GM12878 (cell line): ENCODE measurements at regions not wholly inside any gene's neighbourhood (a gene's known extent, or its start where the extent isn't known, plus 50 kb on each side); places are given as distances from the start of the nearest gene placed in this dataset.

Experiments
- ATAC-seq: fragments of 200-7000 bp; cut with Tn5 transposase; 3 replicates; pipeline ENCODE4 v1.9.1; 2020; ENCODE audit warnings: mild to moderate bottlenecking, moderate library complexity
- BruUV-seq: library from RNA; stranded (reverse); fragments of 400-500 nt; replicated peaks from 2 replicates; lab custom pipeline; 2021; lab: Mats Ljungman, UMichigan
- CTCF ChIA-PET: fragments of 300-600 bp; sonication (Branson Sonifier 250); formaldehyde crosslinking; extraction: SDS; loops from one replicate; lab custom pipeline; 2021; ENCODE audit warnings: inconsistent platforms; lab: Yijun Ruan, JAX
- POLR2A ChIA-PET: fragments of 350-600 bp; formaldehyde crosslinking; extraction: SDS; loops from one replicate; lab custom pipeline; 2021; ENCODE audit warnings: inconsistent platforms; lab: Charles Lee
- RAD21 ChIA-PET: fragments of 300-600 bp; sonication (Branson Sonifier 250); formaldehyde crosslinking; loops from one replicate; lab custom pipeline; 2023; ENCODE audit warnings: antibody characterized with exemption; ENCODE audit not compliant: unreplicated experiment; lab: Charles Lee
- SMC1A ChIA-PET: fragments of 300-600 bp; sonication (Branson Sonifier 250); formaldehyde crosslinking; loops from one replicate; lab custom pipeline; 2023; ENCODE audit not compliant: unreplicated experiment, uncharacterized antibody; lab: Charles Lee
- DNase-seq: peaks from one replicate; pipeline ENCODE4 v3.0.0-alpha.2; 2011; ENCODE audit warnings: low read depth, low spot score
- FAIRE-seq: peaks from 3 replicates; lab custom pipeline; 2011; peaks lifted over from hg19 to GRCh38; lab: Jason Lieb, UNC
- H2AFZ ChIP-seq: 2 replicates; pipeline ENCODE4 v1.6.0; 2011; ENCODE audit warnings: low read depth, low read length, control low read depth; ENCODE audit not compliant: control insufficient read depth
- H3K27ac ChIP-seq: 2 replicates; pipeline ENCODE4 v1.5.1; 2011; ENCODE audit warnings: control low read depth; ENCODE audit not compliant: control insufficient read depth, insufficient read depth
- H3K27me3 ChIP-seq, 2 experiments: replicated peaks in 1 of 2; 2 replicates each; pipeline versions ENCODE4 v1.6.0 to v1.6.1; 2011; ENCODE audit warnings: low read length in 1 of 2; ENCODE audit not compliant: control insufficient read depth in 2 of 2, insufficient read depth in 2 of 2
- H3K36me3 ChIP-seq, 2 experiments: 2 replicates each; pipeline ENCODE4 v1.5.1; 2011; ENCODE audit warnings: low read length in 1 of 2; ENCODE audit not compliant: control insufficient read depth in 2 of 2, insufficient read depth in 2 of 2
- H3K4me1 ChIP-seq: 2 replicates; pipeline ENCODE4 v1.6.1; 2011; ENCODE audit warnings: mild to moderate bottlenecking, low read length, moderate library complexity, mixed read lengths; ENCODE audit not compliant: control insufficient read depth, insufficient read depth
- H3K4me2 ChIP-seq: 2 replicates; pipeline ENCODE4 v1.6.0; 2011; ENCODE audit warnings: control low read depth; ENCODE audit not compliant: control insufficient read depth, insufficient read depth
- H3K4me3 ChIP-seq: fragments of 200-600 bp; sonication (generic); 2 replicates; pipeline ENCODE4 v1.5.1; 2016
- H3K79me2 ChIP-seq: 2 replicates; pipeline ENCODE4 v1.6.0; 2011; ENCODE audit warnings: low read length; ENCODE audit not compliant: control insufficient read depth, insufficient read depth
- H3K9ac ChIP-seq: 2 replicates; pipeline ENCODE4 v1.8.0; 2011; ENCODE audit warnings: low read length, control low read depth, mixed read lengths; ENCODE audit not compliant: control insufficient read depth, insufficient read depth
- H3K9me3 ChIP-seq: replicated peaks from 3 replicates; pipeline ENCODE4 v1.5.1; 2011; ENCODE audit warnings: mild to moderate bottlenecking, low read length; ENCODE audit not compliant: control insufficient read depth, insufficient read depth
- H4K20me1 ChIP-seq: 2 replicates; pipeline ENCODE4 v1.6.0; 2011; ENCODE audit not compliant: control insufficient read depth, insufficient read depth
- BRCA1 ChIP-seq: IDR thresholded peaks from 2 replicates; pipeline ENCODE4 v1.6.1; 2011; ENCODE audit warnings: low read depth, low read length, improper control_type of control experiment
- CREM ChIP-seq: IDR thresholded peaks from 2 replicates; pipeline ENCODE4 v1.6.1; 2014; ENCODE audit warnings: antibody characterized with exemption, low read depth
- ELK1 ChIP-seq: IDR thresholded peaks from 2 replicates; pipeline ENCODE4 v1.6.1; 2012; ENCODE audit warnings: low read depth, low read length, improper control_type of control experiment
- FOS ChIP-seq: IDR thresholded peaks from 3 replicates; pipeline ENCODE4 v1.6.1; 2011; ENCODE audit warnings: borderline replicate concordance; ENCODE audit not compliant: insufficient read length; ENCODE audit errors: extremely low read depth
- FOXM1 ChIP-seq: IDR thresholded peaks from 2 replicates; pipeline ENCODE4 v1.6.1; 2012; ENCODE audit warnings: low read depth, mild to moderate bottlenecking, inconsistent platforms, low read length, moderate library complexity
- MEF2A ChIP-seq: IDR thresholded peaks from 2 replicates; pipeline ENCODE4 v1.6.1; 2011; ENCODE audit warnings: low read depth, mild to moderate bottlenecking, low read length, moderate library complexity; ENCODE audit not compliant: insufficient read depth
- MTA3 ChIP-seq: IDR thresholded peaks from 2 replicates; pipeline ENCODE4 v1.6.1; 2012; ENCODE audit warnings: low read length, inconsistent platforms, borderline replicate concordance
- MYB ChIP-seq: fragments of 150-350 bp; IDR thresholded peaks from 2 replicates; pipeline ENCODE4 v1.6.1; 2014; ENCODE audit warnings: mild to moderate bottlenecking, low read depth, low read length, borderline replicate concordance
- MYC ChIP-seq: IDR thresholded peaks from 2 replicates; pipeline ENCODE4 v1.6.1; 2011; ENCODE audit warnings: mild to moderate bottlenecking, low read length, moderate library complexity, inconsistent platforms; ENCODE audit not compliant: insufficient read depth, insufficient replicate concordance, insufficient read length, severe bottlenecking
- PBX3 ChIP-seq: IDR thresholded peaks from 2 replicates; pipeline ENCODE4 v1.6.1; 2011; ENCODE audit warnings: mild to moderate bottlenecking, low read depth, low read length, moderate library complexity; ENCODE audit not compliant: insufficient replicate concordance
- SP1 ChIP-seq: IDR thresholded peaks from one replicate; pipeline ENCODE4 v1.6.1; 2011; ENCODE audit warnings: low read depth, low read length
- ZSCAN29 ChIP-seq: fragments of 450-650 bp; IDR thresholded peaks from 2 replicates; pipeline ENCODE4 v1.6.1; 2017; ENCODE audit warnings: mild to moderate bottlenecking, moderate library complexity
- WGBS: methylation state at CpG from one replicate; pipeline ENCODE4 v1.1.6; 2016; ENCODE audit warnings: low lambda C conversion rate; ENCODE audit not compliant: insufficient replicate concordance, insufficient coverage; ENCODE audit errors: missing lambda C conversion rate; 5-methylcytosine and 5-hydroxymethylcytosine counted together
- in situ Hi-C: fragments of 300-500 bp; cut with MboI; formaldehyde crosslinking; loops from 9 replicates; pipeline ENCODE4 v1.14.3; 2018; ENCODE audit warnings: mixed read lengths
- intact Hi-C: fragments of 100-400 bp; cut with micrococcal nuclease; formaldehyde crosslinking; loops from one replicate; pipeline ENCODE4 v1.14.2; 2022; ENCODE audit not compliant: unreplicated experiment

DNA sequence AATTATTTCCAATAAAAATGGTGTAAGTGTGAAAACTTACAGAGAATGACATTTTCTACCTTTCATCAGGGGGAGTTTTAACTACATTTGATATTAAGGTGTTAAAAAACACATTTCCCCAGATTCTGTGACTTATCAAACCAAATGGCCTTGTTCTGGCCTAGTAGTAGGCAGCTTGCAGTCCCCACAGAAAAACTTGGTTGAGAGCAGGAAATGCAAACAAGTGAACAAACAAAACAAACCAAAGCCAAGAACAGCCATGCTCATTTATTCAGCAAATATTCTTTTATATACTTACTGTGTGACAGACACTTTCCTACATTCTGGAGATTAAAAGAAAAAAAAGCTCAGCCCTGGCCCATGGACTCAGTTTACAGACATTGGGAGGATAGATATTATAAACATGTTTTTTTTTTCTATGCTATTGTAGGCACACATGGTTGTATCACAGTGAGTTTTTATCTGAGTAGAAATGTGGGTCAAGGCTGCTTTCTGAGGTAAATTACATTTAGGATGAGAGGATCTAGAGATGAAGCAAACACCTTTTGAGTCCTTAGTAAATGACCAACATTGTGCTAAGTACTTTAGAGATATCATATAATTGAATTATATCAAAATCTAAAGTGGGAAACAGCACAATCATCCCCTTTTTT is 449.2 kb upstream of the AADAT start:
- no TSS peak for BruUV-seq
- no peaks in the 10 kb centered on the region for H4K20me1 ChIP-seq
- H3K27me3 ChIP-seq, result no peaks in the 10 kb centered on the region
- SMC1A ChIA-PET, result no interaction called here
- H3K27ac ChIP-seq, result no peak overlapping the region
- H3K79me2 ChIP-seq, result no peaks in the 10 kb centered on the region
- H3K4me1 ChIP-seq, result no peaks in the 10 kb centered on the region
- in situ Hi-C loops, result no loop called here
- FAIRE-seq, result no peak
- TF ChIP-seq CREM, result no peak
- TF ChIP-seq, all 136 proteins: peak for 0
- Histone ChIP-seq H3K4me3 (no peak overlapping the region), H3K9ac (no peak overlapping the region), H3K9me3 (no peaks in the 10 kb centered on the region), H3K36me3 (no peaks in the 10 kb centered on the region), H2AFZ (no peak overlapping the region), H3K4me2 (no peak overlapping the region)
- ChIA-PET CTCF (no interaction called here), POLR2A (no interaction called here), RAD21 (no interaction called here)
- intact Hi-C loops, result no loop called here
- ATAC-seq (no peak), DNase-seq (no peak)

GRCh38 chr4:170529748-170530722 is 440.3 kb upstream of the AADAT start:
- H3K36me3 ChIP-seq, result no peaks in the 10 kb centered on the region
- H3K4me1 ChIP-seq, result no peaks in the 10 kb centered on the region
- no TSS peak for BruUV-seq
- no peak overlapping the region for H3K27ac ChIP-seq
- H2AFZ ChIP-seq, result no peak overlapping the region
- 7% methylated on average over 5 of the region's 5 CpGs for WGBS
- ChIA-PET CTCF (interaction anchor here (1.0 to 1.3 kb wide), 2 partner anchors 9 to 271 kb away, joined by 4 read pairs; no protein-coding TSS in a partner anchor), RAD21 (no interaction called here), POLR2A (no interaction called here), SMC1A (interaction anchor here (1.2 kb wide), 1 partner anchor 269 kb away, joined by 3 read pairs; no protein-coding TSS in a partner anchor)
- no peak overlapping the region for H3K9ac ChIP-seq
- no peaks in the 10 kb centered on the region for H4K20me1 ChIP-seq
- no peaks in the 10 kb centered on the region for H3K79me2 ChIP-seq
- no peak overlapping the region for H3K4me3 ChIP-seq
- H3K9me3 ChIP-seq, result no peaks in the 10 kb centered on the region
- no peaks in the 10 kb centered on the region for H3K27me3 ChIP-seq
- FAIRE-seq (no peak), DNase-seq (no peak), ATAC-seq (no peak; the same call in 2 of the 3 replicates)
- no peak overlapping the region for H3K4me2 ChIP-seq
- in situ Hi-C loops, result no loop called here
- intact Hi-C loops, result no loop called here
- TF ChIP-seq PBX3 (no peak), MYB (no peak), BRCA1 (no peak), MYC (no peak), ZSCAN29 (no peak), FOXM1 (no peak), ELK1 (no peak), MTA3 (no peak), FOS (no peak), MEF2A (no peak), SP1 (no peak)
